Fibroblast of skin of left quadriceps (primary cell): ENCODE measurements at regions not wholly inside any gene's neighbourhood (a gene's known extent, or its start where the extent isn't known, plus 50 kb on each side); places are given as distances from the start of the nearest gene placed in this dataset.
"Not testable (repeated sequence)": the region's sequence is repeated elsewhere in the genome, so short reads cannot be mapped to it uniquely, and the experiment has no call there.

Source experiments
- DNase-seq, 2 experiments: peaks; one replicate each; pipeline ENCODE4 v3.0.0-alpha.2; 2013; ENCODE audit warnings: low read depth in 2 of 2

- DNase-seq, result no peak
Observed at GRCh38 chr16:60271781-60272180, 1537.7 kb upstream of the GOT2 start.

GRCh38 chr16:60271025-60271771, 1537.1 kb upstream of the GOT2 start:
- DNase-seq, result no peak

- DNase-seq, result no peak
Observed at GRCh38 chr16:60261425-60261824, 1527.3 kb upstream of the GOT2 start.

GRCh38 chr16:60259956-60260355, 1525.8 kb upstream of the GOT2 start:
- DNase-seq, result no peak

- no peak for DNase-seq
Observed at GRCh38 chr16:60246086-60246485, 1512.0 kb upstream of the GOT2 start.

- no peak for DNase-seq
Observed at GRCh38 chr16:60241671-60242070, 1507.6 kb upstream of the GOT2 start.

GRCh38 chr16:60230666-60231065, 1496.5 kb upstream of the GOT2 start:
- DNase-seq, result no peak

GRCh38 chr16:60225541-60225940, 1491.4 kb upstream of the GOT2 start:
- no peak for DNase-seq

- DNase-seq, result no peak
Observed at GRCh38 chr16:60217787-60218186, 1483.7 kb upstream of the GOT2 start.

- DNase-seq, result no peak
Observed at GRCh38 chr16:60214311-60214710, 1480.2 kb upstream of the GOT2 start.

- DNase-seq, result no peak
Observed at GRCh38 chr16:60206516-60206915, 1472.4 kb upstream of the GOT2 start.

GRCh38 chr16:60204181-60204580, 1470.1 kb upstream of the GOT2 start:
- DNase-seq, result peak; percentile 10 to 18

- peak in 1 of 2 experiments; percentile 6 for DNase-seq
Observed at GRCh38 chr16:60203525-60204124, 1469.5 kb upstream of the GOT2 start.

GRCh38 chr16:60200729-60201128, 1466.6 kb upstream of the GOT2 start:
- DNase-seq, result not testable (repeated sequence)

- DNase-seq, result no peak
Observed at GRCh38 chr16:60200161-60200560, 1466.0 kb upstream of the GOT2 start.

- DNase-seq, result no peak
Observed at GRCh38 chr16:60199150-60199549, 1465.0 kb upstream of the GOT2 start.

GRCh38 chr16:60181536-60181935, 1447.4 kb upstream of the GOT2 start:
- DNase-seq, result no peak

GRCh38 chr16:60180609-60181008, 1446.5 kb upstream of the GOT2 start:
- DNase-seq, result no peak

GRCh38 chr16:60170196-60170595, 1436.1 kb upstream of the GOT2 start:
- DNase-seq, result no peak

GRCh38 chr16:60166111-60166510, 1432.0 kb upstream of the GOT2 start:
- DNase-seq, result no peak

GRCh38 chr16:60151987-60152386, 1417.9 kb upstream of the GOT2 start:
- DNase-seq, result no peak

- DNase-seq, result no peak
Observed at GRCh38 chr16:60150907-60151306, 1416.8 kb upstream of the GOT2 start.

GRCh38 chr16:60143348-60143705, 1409.2 kb upstream of the GOT2 start:
- DNase-seq, result no peak
